Activated CD4-positive, alpha-beta memory T cell treated with anti-CD3 and anti-CD28 coated beads for 36 hours (primary cell): ENCODE measurements at regions not wholly inside any gene's neighbourhood (a gene's known extent, or its start where the extent isn't known, plus 50 kb on each side); places are given as distances from the start of the nearest gene placed in this dataset.

Experiments used
- CTCF ChIA-PET: fragments of 350-600 bp; sonication (Branson Sonifier 250); formaldehyde crosslinking; loops from one replicate; lab custom pipeline; 2021; ENCODE audit warnings: antibody characterized with exemption, inconsistent platforms; lab: Charles Lee
- POLR2A ChIA-PET: fragments of 350-600 bp; sonication (Branson Sonifier 250); formaldehyde crosslinking; loops from one replicate; lab custom pipeline; 2021; ENCODE audit warnings: antibody characterized with exemption; lab: Charles Lee
- DNase-seq: peaks from one replicate; pipeline ENCODE4 v3.0.0-alpha.2; 2020
- H3K27ac Mint-ChIP-seq: one replicate; pipeline ENCODE4 v1.8.0; 2021; ENCODE audit warnings: mixed read lengths
- H3K27me3 Mint-ChIP-seq: one replicate; pipeline ENCODE4 v1.8.0; 2021; ENCODE audit warnings: mixed read lengths
- H3K36me3 Mint-ChIP-seq: one replicate; pipeline ENCODE4 v1.8.0; 2021; ENCODE audit warnings: mixed read lengths
- H3K4me1 Mint-ChIP-seq: one replicate; pipeline ENCODE4 v1.8.0; 2021; ENCODE audit warnings: low read depth, mixed read lengths
- H3K4me3 Mint-ChIP-seq: one replicate; pipeline ENCODE4 v1.8.0; 2021; ENCODE audit warnings: mild to moderate bottlenecking, mixed read lengths
- H3K9me3 Mint-ChIP-seq: one replicate; pipeline ENCODE4 v1.8.0; 2021; ENCODE audit warnings: mixed read lengths
- intact Hi-C: fragments of 100-400 bp; cut with micrococcal nuclease; formaldehyde crosslinking; loops from one replicate; pipeline ENCODE4 v1.15.1; 2023

- peak; percentile 40 for DNase-seq
- H3K27me3 Mint-ChIP-seq: no peaks in the 10 kb centered on the region
- no peaks in the 10 kb centered on the region for H3K9me3 Mint-ChIP-seq
- intact Hi-C loops: no loop called here
- no peaks in the 10 kb centered on the region for H3K36me3 Mint-ChIP-seq
- POLR2A ChIA-PET: no interaction called here
- peaks cover 7% of the 10 kb centered on the region for H3K4me1 Mint-ChIP-seq
- no peak overlapping the region for H3K4me3 Mint-ChIP-seq
- CTCF ChIA-PET: interaction anchor here (1.5 to 1.8 kb wide), 2 partner anchors 112 to 548 kb away, joined by 3 to 4 read pairs; no protein-coding TSS in a partner anchor
- no peak overlapping the region for H3K27ac Mint-ChIP-seq
Observed at GRCh38 chr14:65277027-65277426, 135.5 kb upstream of the FUT8 start.

- Mint-ChIP-seq H3K27me3 (no peaks in the 10 kb centered on the region), H3K4me1 (peaks cover 14% of the 10 kb centered on the region), H3K27ac (no peak overlapping the region), H3K9me3 (no peaks in the 10 kb centered on the region), H3K36me3 (no peaks in the 10 kb centered on the region), H3K4me3 (no peak overlapping the region)
- DNase-seq: no peak
- ChIA-PET POLR2A (no interaction called here), CTCF (interaction anchor here (1.5 to 1.8 kb wide), 2 partner anchors 113 to 547 kb away, joined by 3 to 4 read pairs; no protein-coding TSS in a partner anchor)
- intact Hi-C loops: no loop called here
Observed at GRCh38 chr14:65277580-65278270, 134.8 kb upstream of the FUT8 start.

- no peak overlapping the region for H3K4me3 Mint-ChIP-seq
- ChIA-PET CTCF (no interaction called here), POLR2A (no interaction called here)
- no peaks in the 10 kb centered on the region for H3K27me3 Mint-ChIP-seq
- no peaks in the 10 kb centered on the region for H3K9me3 Mint-ChIP-seq
- H3K36me3 Mint-ChIP-seq: no peaks in the 10 kb centered on the region
- DNase-seq: no peak
- H3K27ac Mint-ChIP-seq: no peak overlapping the region
- peaks cover 22% of the 10 kb centered on the region for H3K4me1 Mint-ChIP-seq
- intact Hi-C loops: no loop called here
Observed at GRCh38 chr14:65278589-65278988, 133.9 kb upstream of the FUT8 start.

- H3K36me3 Mint-ChIP-seq: no peaks in the 10 kb centered on the region
- no peak overlapping the region for H3K4me3 Mint-ChIP-seq
- H3K27me3 Mint-ChIP-seq: no peaks in the 10 kb centered on the region
- H3K4me1 Mint-ChIP-seq: peaks cover 23% of the 10 kb centered on the region
- no peak for DNase-seq
- H3K9me3 Mint-ChIP-seq: no peaks in the 10 kb centered on the region
- no peak overlapping the region for H3K27ac Mint-ChIP-seq
- CTCF ChIA-PET: no interaction called here
- intact Hi-C loops: no loop called here
- POLR2A ChIA-PET: no interaction called here
Observed at GRCh38 chr14:65279510-65279909, 133.0 kb upstream of the FUT8 start.

- Mint-ChIP-seq H3K36me3 (no peaks in the 10 kb centered on the region), H3K27me3 (no peaks in the 10 kb centered on the region), H3K27ac (no peak overlapping the region), H3K4me3 (no peak overlapping the region), H3K4me1 (peaks cover 23% of the 10 kb centered on the region), H3K9me3 (no peaks in the 10 kb centered on the region)
- DNase-seq: no peak
- ChIA-PET POLR2A (no interaction called here), CTCF (no interaction called here)
- intact Hi-C loops: loop anchor here (10.0 kb wide), 2 partner anchors 545 to 575 kb away; partner anchors contain the start of gene PLEKHG3
Observed at GRCh38 chr14:65279958-65280357, 132.6 kb upstream of the FUT8 start.

GRCh38 chr14:65280653-65281052, 131.9 kb upstream of the FUT8 start:
- no peaks in the 10 kb centered on the region for H3K27me3 Mint-ChIP-seq
- CTCF ChIA-PET: no interaction called here

GRCh38 chr14:65281991-65282895, 130.3 kb upstream of the FUT8 start:
- H3K27me3 Mint-ChIP-seq: no peaks in the 10 kb centered on the region
- POLR2A ChIA-PET: interaction anchor here (1.7 kb wide), 1 partner anchor 129 kb away, joined by 6 read pairs; no protein-coding TSS in a partner anchor
- H3K4me1 Mint-ChIP-seq: peaks cover 31% of the 10 kb centered on the region
- peak; percentile 36 for DNase-seq
- peak overlapping the region; percentile 60 for H3K4me3 Mint-ChIP-seq
- intact Hi-C loops: loop anchor here (10.0 kb wide), 2 partner anchors 543 to 577 kb away; partner anchors contain the start of gene PLEKHG3
- CTCF ChIA-PET: interaction anchor here (0.6 to 1.4 kb wide), 2 partner anchors 74 to 129 kb away, joined by 3 read pairs; no protein-coding TSS in a partner anchor
- peak overlapping the region; percentile 52 for H3K27ac Mint-ChIP-seq
- no peaks in the 10 kb centered on the region for H3K36me3 Mint-ChIP-seq
- H3K9me3 Mint-ChIP-seq: no peaks in the 10 kb centered on the region

More at GRCh38 chr14:65280653-65281052, 131.9 kb upstream of the FUT8 start:
- Mint-ChIP-seq H3K4me3 (no peak overlapping the region), H3K36me3 (no peaks in the 10 kb centered on the region), H3K27ac (no peak overlapping the region), H3K4me1 (peaks cover 23% of the 10 kb centered on the region), H3K9me3 (no peaks in the 10 kb centered on the region)
- no peak for DNase-seq
- POLR2A ChIA-PET: no interaction called here
- intact Hi-C loops: loop anchor here (10.0 kb wide), 2 partner anchors 544 to 576 kb away; partner anchors contain the start of gene PLEKHG3

- intact Hi-C loops: loop anchor here (10.0 kb wide), 2 partner anchors 542 to 578 kb away; partner anchors contain the start of gene PLEKHG3
- H3K4me1 Mint-ChIP-seq: peaks cover 37% of the 10 kb centered on the region
- peak overlapping the region; percentile 52 for H3K27ac Mint-ChIP-seq
- no peak for DNase-seq
- CTCF ChIA-PET: interaction anchor here (1.4 kb wide), 1 partner anchor 128 kb away, joined by 3 read pairs; no protein-coding TSS in a partner anchor
- H3K36me3 Mint-ChIP-seq: no peaks in the 10 kb centered on the region
- H3K9me3 Mint-ChIP-seq: no peaks in the 10 kb centered on the region
- POLR2A ChIA-PET: interaction anchor here (0.5 to 1.7 kb wide), 2 partner anchors 18 to 128 kb away, joined by 4 to 6 read pairs; no protein-coding TSS in a partner anchor
- peak overlapping the region; percentile 60 for H3K4me3 Mint-ChIP-seq
- H3K27me3 Mint-ChIP-seq: no peaks in the 10 kb centered on the region
Observed at GRCh38 chr14:65282896-65283253, 129.7 kb upstream of the FUT8 start.

GRCh38 chr14:65286443-65286842, 126.1 kb upstream of the FUT8 start:
- peaks cover 66% of the 10 kb centered on the region for H3K4me1 Mint-ChIP-seq
- H3K27me3 Mint-ChIP-seq: no peaks in the 10 kb centered on the region
- peak; percentile 57 for DNase-seq
- H3K4me3 Mint-ChIP-seq: no peak overlapping the region
- H3K27ac Mint-ChIP-seq: no peak overlapping the region
- intact Hi-C loops: loop anchor here (2.0 to 10.0 kb wide), 7 partner anchors 64 to 582 kb away; partner anchors contain the start of gene PLEKHG3
- CTCF ChIA-PET: interaction anchor here (0.7 to 3.4 kb wide), 8 partner anchors 19 to 538 kb away, joined by 3 to 24 read pairs (median 6); partner anchors contain the start of gene FUT8
- H3K9me3 Mint-ChIP-seq: no peaks in the 10 kb centered on the region
- peaks cover 6% of the 10 kb centered on the region for H3K36me3 Mint-ChIP-seq
- POLR2A ChIA-PET: interaction anchor here (0.9 to 2.0 kb wide), 4 partner anchors 17 to 126 kb away, joined by 3 to 16 read pairs (median 6); partner anchors contain the start of gene FUT8

- no peaks in the 10 kb centered on the region for H3K27me3 Mint-ChIP-seq
- H3K9me3 Mint-ChIP-seq: no peaks in the 10 kb centered on the region
- intact Hi-C loops: loop anchor here (1.0 to 10.0 kb wide), 11 partner anchors 16 to 583 kb away; partner anchors contain the start of genes FUT8 and PLEKHG3
- peak overlapping the region; percentile 96 for H3K27ac Mint-ChIP-seq
- ChIA-PET POLR2A (interaction anchor here (0.9 to 2.0 kb wide), 7 partner anchors 13 to 562 kb away, joined by 3 to 16 read pairs (median 4); partner anchors contain the start of gene FUT8), CTCF (interaction anchor here (0.8 to 3.4 kb wide), 8 partner anchors 18 to 537 kb away, joined by 3 to 24 read pairs (median 6); partner anchors contain the start of gene FUT8)
- peaks cover 64% of the 10 kb centered on the region for H3K4me1 Mint-ChIP-seq
- peak; percentile 69 for DNase-seq
- H3K36me3 Mint-ChIP-seq: peaks cover 6% of the 10 kb centered on the region
- H3K4me3 Mint-ChIP-seq: peak overlapping the region; percentile 80
Observed at GRCh38 chr14:65287264-65288131, 125.0 kb upstream of the FUT8 start.
